Transverse colon (tissue), 3 donors: ENCODE measurements at regions not wholly inside any gene's neighbourhood (a gene's known extent, or its start where the extent isn't known, plus 50 kb on each side); places are given as distances from the start of the nearest gene placed in this dataset.

Source experiments
- CTCF ChIP-seq, 5 experiments: fragments of 200-600 bp in 3 of 5; fragments of 450-650 bp in 2 of 5; sonication (generic) in 3 of 5; IDR thresholded peaks; 1 replicate in 2 of 5; 2 replicates in 3 of 5; pipeline ENCODE4 v1.5.1; 2016 to 2017; ENCODE audit warnings: antibody characterized with exemption in 5 of 5, inconsistent platforms in 3 of 5, mild to moderate bottlenecking in 2 of 5, moderate library complexity in 1 of 5
- EP300 ChIP-seq: sonication (generic); formaldehyde crosslinking; IDR thresholded peaks from one replicate; pipeline ENCODE4 v1.6.1; 2017; ENCODE audit warnings: antibody characterized with exemption, low read depth

- TF ChIP-seq EP300: no peak
- TF ChIP-seq CTCF (IDR thresholded peaks at IDR 0.05): no peak
These were observed 152.7 kb downstream of the CHRM3 start for GRCh38 chr1:239539051-239539450.
